GM21825 (cell line): ENCODE measurements at regions not wholly inside any gene's neighbourhood (a gene's known extent, or its start where the extent isn't known, plus 50 kb on each side); places are given as distances from the start of the nearest gene placed in this dataset.

Source experiments
- ATAC-seq: cut with Tn5 transposase; IDR thresholded peaks from one replicate; pipeline ENCODE4 v1.9.1; 2021; ENCODE audit warnings: mild to moderate bottlenecking, moderate library complexity; ENCODE audit not compliant: unreplicated experiment

DNA sequence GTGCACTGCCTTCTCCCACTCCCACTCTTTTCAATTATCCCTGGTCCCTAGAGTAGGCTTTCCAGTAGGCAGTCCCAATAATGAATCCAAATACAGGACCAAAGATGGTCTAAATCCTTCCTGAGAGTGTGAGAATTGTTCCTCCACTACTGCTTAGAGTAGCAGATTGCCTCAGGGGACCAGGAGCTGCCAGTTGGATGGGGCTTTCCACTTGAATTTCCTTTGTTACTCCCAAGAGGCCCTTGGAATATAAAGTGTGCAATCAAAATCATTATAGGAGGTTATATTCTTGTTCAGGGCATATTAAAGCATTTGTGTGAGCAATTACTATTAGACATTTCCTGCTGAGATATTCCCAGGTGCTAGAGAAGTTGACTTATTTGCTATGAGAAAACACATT is 156.6 kb upstream of the TLL1 start:
- no peak for ATAC-seq

DNA sequence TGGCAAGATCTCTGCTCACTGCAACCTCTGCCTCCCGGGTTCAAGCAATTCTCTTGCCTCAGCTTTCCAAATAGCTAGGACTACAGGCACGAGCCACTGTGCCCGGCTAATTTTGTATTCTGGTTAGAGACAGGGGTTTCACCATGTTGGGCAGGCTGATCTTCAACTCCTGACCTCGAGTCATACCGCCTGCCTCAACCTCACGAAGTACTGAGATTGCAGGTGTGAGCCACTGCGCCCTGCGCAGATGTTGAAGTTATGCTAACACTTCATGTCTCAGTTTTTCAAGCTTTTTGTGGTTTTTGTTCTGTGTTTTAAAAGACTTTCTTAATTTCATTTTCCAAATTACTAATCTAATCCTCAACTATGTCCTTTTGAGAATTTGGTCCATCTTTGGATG is 154.4 kb upstream of the TLL1 start:
- no peak for ATAC-seq

DNA sequence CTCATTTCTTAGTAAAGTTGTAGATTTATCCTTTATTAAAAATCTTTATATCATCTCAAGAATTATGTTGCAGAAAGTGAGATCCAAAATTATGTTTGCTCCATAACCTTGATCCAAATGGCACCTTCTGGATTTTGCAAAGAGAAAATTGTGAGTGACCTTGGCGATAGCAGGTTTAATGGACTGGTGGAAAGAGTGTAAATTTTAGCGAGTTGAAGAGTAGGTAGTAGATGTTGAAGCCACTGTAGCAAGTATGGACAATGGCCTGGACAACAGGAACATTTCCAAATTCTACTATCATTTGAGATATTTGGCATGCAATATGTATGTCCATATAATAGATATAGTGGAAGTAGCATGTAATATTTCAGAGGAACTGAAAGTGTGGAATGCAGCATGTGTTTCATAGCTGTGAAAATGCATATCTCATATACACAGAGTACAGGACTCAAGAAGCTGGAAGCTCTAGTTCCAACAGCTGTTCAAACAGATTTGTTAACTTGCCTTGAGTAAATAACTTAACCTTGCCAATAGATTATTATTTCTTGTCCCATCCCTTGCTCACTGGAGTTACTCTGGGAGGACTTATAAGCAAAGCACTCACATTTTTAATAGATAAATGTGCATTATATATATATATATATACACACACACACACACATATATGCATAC is 152.5 kb upstream of the TLL1 start:
- no peak for ATAC-seq

DNA sequence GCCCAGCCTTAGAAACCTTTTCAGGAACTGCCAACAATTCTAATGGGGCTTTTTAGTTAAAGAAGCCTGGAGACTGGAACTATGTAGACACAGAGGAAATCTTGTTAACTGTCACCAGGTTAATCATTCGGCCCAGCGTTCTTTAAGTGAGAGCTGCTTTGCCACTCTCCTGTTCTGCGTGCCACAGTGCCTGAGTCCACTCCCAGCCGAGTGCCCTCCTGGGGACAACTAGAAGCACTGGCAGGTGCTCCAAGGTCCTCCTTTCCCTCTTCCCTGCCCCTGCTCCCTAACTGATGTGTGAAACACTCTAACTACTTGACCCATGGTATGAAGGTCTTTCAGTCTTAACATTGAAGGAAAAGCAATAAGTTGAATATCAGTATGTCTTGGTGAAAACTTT is 151.2 kb upstream of the TLL1 start:
- no peak for ATAC-seq

DNA sequence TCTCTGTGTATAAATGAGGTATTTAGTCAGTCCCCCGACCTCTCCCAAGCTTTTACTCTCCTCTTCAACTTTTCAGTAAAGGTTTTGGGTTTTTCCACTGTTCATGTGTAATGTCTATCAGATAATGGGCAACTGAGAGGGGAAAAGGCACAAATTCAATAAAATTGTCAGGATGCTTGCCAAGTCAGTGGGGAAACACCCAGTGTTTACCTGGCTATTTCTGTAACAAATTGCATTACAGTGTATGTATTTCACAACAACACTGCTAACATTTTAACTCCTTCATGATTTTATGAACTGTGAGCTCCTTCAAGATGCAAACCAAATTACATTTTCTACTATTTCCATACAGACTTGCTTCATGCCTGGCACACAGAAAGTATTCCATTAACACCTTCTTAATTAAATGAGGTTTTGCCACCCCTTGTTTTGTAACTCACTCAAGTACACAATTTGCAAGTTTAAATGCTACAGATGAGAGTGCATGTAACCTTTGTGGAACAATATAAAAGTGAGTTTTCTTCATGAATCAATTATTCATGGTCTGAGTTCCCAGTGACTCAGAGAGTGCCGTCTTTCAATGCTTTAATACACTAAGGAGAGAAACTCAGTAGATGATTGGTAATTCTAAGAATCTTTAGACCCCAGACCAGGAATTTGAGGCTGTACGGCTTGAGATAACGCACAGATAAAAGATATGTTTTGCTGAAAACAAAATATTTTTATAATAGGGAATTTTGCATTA is 149.8 kb upstream of the TLL1 start:
- no peak for ATAC-seq

DNA sequence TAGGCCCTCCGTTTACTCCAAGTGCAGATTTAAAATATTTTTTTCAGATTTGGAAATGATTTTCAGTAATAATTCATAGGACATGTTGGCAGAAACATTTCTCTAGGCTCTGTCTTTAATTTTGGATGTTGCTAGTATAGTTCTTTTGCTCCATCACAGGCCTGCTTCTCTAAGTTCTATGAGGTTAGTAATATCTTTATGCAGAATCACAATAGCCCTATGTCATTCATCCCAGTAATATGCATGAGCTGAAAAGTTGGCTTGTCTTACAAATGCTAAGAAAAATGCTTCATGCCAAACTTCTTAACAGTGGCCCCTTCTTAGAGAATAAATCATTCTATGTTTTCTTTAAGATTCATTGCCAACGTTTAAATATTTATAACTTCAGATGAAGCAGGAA is 148.3 kb upstream of the TLL1 start:
- no peak for ATAC-seq

DNA sequence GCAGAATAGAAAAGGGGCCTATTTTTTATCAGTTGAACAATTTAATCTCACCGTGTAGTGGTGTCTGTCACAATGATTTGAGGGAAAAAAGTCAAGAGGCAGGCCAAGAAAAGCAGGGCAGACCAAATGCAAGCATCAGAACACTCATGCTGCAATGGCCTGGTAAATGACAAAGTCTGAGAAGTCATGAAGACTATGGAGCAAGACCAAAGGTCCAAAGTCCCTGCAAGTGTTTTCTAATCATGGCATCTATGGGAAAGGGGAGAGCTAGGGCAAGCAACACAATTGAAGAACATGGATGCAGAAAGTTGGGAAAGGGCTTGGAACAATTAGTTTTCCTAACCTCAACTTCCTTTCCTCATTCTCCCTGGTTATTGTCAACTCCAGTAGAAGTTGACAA is 147.7 kb upstream of the TLL1 start:
- no peak for ATAC-seq

DNA sequence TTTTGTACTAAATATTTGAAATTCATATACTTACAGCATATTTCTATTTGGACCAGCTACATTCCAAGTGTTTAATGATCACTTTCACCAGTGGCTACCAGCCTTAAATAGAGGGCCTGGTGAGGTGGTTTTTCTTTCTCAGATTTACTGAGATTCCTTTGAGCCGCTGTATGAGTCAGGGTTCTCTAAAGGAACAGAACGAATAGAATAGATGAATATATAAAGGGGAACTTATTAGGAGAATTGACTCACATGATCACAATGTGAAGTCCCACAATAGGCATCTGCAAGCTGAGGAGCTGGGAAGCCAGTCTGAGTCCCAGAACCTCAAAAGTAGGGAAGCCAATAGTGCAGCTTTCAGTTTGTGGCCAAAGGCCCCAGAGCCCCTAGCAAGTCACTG is 146.2 kb upstream of the TLL1 start:
- no peak for ATAC-seq

DNA sequence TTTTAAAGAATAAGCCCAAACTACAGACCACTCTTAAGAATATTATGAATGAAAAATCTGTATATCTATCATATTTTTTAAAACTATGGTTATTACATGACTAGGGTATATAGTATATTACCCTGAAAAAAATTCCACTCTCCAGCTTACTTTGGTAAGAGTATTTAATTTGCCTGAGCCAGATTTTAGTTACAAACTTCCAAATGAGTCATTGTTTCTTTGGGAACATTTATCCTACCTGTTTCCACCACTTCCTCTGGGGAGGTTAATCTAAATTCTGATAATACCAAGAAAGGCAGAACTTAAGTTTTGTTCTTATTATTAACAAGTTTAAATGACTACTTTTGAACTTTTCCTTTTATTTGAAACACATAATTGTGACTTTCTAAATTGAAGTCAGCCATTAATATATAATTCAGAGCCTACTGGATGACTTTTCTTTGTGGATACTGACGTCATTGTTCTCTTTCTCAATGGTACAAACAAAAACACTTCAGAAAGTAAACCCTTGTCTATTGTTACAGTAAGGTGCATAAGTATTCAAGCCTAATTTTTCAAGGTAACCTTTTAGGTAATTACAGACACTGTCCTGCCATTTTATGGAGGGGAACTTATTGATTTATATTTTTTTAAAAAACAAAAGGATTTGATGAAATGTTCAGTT is 135.6 kb upstream of the TLL1 start:
- ATAC-seq, result no peak

DNA sequence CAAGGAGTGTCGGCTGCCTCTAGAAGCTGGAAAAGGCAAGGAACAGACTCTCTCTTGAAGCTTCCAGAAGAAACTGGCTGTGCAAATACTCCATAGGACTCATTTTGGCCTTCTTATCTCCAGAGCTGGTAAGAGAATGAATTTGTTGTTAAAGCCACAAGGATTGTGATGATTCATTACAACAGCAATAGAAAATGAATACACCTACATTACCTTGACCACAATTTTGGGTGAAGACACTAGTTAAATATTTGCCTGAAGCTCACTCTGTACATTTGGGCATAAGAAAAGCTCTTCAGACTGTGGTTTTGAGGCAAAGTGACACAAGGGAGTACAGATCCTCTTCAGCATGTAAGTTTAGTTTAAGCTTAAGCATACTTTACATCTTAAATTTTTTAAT is 134.5 kb upstream of the TLL1 start:
- no peak for ATAC-seq

DNA sequence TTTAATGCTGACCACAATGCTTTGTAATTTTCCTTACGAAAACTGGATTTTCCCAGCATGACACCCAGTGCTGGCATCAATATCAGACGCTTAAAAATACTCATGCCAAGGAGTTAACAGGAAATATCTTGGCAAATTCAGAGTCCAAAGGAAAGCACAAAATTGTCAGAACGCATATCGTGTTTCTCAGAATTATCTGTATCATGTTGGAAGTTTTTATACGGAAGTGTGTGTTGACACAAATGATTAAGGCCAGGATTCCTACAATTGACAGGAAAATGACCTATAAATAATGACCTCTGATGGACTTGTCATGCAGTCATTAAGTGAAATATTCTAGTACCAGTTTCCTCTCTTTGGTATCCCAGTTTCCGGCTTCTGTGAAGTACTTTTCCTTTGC is 132.1 kb upstream of the TLL1 start:
- no peak for ATAC-seq

DNA sequence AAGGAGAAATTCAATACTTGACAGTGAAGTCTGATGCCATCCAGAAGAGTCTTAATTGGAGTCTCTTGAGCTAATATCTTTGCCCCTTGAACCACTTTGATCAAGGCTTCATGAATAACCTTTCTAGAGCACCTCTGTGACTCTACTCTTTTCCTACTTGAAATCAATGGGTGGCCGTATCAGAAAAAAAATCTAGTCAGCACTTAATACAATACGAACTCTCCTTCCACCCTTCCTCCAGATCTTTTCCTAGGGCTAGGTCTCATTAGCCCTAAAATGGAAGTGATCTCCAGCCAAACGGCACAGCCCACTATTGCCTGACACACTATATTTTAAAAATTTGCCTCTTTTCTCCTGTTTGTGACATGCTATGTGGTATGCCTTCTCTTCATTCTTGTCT is 129.6 kb upstream of the TLL1 start:
- ATAC-seq, result no peak

DNA sequence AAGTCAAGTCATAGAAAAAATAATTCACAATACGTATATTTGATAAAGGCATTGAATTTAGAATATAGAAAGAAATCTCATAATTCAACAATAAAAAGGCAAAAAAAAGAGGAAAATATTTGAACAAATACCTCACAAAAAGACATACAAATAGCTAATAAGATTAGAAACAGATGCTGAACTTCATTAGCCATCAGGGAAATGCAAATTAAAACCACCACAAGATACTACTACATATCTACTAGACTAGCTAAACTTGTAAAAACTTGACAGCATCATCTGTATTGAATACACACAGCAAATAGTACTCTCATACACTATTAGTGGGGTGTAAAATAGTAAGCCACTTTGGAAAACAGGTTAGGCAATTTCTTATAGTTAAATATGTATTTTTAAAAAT is 128.7 kb upstream of the TLL1 start:
- no peak for ATAC-seq

DNA sequence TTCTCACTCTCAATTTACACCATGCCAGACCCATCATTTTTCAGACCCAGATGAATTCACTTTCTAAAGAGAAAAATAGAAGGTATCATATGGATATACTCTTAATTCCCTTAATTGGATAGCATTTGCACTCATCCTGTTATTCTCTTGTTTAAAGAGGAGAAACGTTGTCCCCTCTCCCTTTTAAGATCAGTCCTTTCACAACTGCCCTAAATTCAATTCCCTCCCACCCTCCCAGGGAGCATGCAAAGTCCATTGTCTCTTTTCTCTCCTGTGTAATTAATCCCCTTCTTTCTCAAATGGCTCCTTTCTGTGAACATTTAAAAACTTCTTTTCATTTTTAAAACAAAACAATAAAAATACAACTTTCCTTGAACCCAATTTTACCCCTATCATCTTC is 124.7 kb upstream of the TLL1 start:
- ATAC-seq, result no peak

DNA sequence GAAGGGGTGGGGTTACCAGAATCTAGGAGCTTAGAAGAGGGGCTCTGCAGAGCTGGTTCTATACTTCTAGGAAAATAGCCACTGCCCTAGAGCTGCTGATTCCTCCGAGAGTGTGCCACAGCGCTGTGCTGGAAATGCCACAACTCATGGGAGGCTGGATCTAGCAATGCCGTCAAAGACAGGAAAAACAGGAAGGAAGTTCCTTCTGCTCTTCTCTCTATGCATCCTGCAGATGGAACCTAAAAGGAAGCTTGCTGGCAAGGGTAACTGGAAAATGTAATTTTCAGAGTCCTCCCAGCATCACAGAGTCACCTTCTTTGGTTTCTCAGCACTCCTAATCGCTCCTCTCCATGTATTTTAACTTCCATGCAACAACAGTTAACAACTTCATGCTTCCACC is 121.2 kb upstream of the TLL1 start:
- no peak for ATAC-seq

DNA sequence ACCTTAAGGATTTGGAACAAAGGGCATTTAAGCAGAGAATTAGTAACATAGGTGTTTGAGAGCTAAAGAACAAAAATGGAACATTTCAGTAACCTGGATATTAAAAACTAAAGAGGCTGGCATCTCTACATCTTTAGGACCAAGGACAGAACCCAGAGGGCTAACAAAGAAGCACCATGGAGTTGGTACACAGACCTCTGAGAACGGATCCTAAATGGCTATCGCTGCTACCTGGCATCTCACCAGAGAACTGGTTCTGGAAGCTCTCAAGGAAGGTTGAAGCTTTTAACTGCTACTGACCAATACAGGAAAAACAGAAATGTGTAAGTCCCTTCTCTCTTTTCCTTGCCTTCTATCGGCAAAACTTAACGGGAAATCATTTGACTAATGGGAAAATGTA is 118.4 kb upstream of the TLL1 start:
- no peak for ATAC-seq

DNA sequence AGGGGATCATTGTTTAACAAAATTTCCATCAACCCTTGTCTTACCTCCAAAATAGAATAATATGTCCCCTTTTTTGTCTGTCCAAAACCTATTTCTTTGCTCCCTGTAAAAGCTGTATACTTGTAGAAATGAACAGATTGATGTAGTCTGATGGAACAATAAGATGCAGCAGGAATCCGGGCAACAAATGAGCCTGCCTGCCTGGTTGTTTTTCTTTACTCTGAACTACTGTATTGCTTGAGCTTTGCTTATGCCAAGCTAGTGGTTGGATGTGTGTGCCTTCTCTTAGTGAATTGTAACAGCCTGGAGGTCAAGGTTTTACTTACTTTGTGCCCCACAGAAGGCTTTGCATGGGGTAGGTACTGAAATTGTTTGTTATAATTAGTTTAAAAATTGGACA is 116.2 kb upstream of the TLL1 start:
- no peak for ATAC-seq

DNA sequence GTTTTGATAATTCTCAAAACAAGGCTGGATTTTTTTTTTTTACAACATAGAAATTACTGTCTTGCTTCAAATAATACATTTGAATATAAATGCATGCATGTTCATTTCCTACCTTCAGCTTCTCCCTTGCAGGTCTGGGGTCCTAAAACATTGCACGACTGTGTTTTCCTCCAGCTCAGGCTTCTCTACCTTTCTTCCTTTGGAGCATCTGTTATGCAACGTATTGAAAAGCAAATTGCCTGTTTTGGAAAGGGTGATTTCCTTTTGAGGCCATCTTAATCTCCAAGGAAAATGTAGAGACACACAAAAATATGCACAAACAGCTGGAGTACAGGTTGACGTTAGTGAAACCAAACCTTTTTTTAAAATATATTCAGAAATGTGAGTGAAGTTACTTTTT is 115.6 kb upstream of the TLL1 start:
- no peak for ATAC-seq

DNA sequence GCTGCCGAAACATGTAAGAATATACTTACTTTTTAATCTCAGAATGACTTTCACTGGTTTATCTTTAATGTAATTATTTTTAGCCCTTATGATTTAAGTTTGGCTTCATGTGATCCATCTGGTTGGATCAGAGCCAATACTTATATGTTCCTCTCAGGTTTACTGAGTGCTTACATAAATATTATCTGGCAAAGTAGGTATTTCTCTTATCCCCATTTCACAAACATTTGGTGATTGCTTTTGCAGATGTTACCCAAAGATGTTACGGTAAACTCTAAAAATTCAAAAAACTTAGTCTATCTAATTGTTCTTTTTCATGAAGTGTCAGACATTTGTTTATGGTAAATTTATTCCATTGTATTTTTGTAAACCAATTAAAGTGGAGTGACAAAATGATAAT is 115.0 kb upstream of the TLL1 start:
- no peak for ATAC-seq

DNA sequence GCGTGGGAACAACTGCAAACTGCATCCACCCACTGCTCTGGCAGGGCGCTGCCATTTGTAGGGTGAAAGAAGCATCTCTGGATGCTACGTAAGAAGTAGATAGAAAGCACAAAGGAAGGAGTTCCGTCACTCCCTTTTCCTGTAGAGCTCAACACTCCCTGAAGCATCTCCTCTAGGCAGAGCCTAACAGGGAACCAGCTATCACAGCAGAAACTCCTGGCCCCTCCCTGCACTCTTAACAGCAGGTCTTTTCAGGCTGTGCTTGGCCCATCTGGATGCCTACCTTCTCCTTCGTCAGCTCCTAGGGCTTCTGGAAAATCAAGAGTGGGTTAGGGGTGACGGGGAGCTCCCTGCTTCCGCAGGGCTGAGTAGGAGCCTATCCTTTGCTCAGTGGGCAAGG is 112.9 kb upstream of the TLL1 start:
- no peak for ATAC-seq

DNA sequence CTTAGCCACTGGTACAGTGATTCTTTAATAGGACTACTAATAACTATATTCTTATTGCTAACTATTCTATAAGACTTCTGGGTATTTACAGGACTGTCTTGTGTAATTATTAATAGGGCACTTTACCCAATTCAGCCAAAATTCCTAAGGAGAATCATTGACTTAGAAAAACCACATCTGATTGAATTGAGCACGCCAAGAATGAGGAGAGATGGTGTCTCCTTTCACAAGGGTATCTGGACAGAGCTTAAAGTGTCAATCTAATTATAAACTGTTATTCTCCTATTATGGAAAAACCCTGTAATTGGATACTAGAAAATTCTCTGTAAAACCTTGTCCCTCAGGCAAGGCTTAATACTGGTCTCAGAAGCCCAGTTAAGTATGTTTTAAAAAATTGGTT is 111.1 kb upstream of the TLL1 start:
- ATAC-seq, result no peak

DNA sequence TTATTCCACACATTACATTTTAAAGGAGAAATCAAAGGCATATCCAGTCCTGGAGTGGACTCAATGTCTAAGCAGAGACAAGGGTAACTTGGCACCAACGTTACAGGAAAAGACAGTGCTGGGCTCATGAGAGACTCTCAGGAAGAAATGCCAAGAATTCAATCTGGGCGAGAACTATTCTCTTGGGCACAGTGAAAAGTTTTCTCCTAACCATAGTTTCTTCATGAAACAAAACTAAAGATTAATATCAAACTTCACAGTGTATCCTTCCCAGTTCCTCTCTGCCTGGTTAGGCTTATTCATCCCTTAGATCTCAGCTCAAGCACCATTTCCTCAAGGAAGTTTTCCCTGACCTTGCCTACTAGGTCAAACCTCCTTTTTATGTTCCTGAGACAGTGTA is 109.4 kb upstream of the TLL1 start:
- ATAC-seq, result no peak
